IMR-90 (cell line): ENCODE measurements at regions not wholly inside any gene's neighbourhood (a gene's known extent, or its start where the extent isn't known, plus 50 kb on each side); places are given as distances from the start of the nearest gene placed in this dataset.

Source experiments
- BHLHE40 ChIP-seq: fragments of 150-350 bp; IDR thresholded peaks from 2 replicates; pipeline ENCODE4 v1.6.1; 2016; ENCODE audit warnings: mild to moderate bottlenecking, low read depth, low read length
- CEBPB ChIP-seq: IDR thresholded peaks from 2 replicates; pipeline ENCODE4 v1.6.1; 2012; ENCODE audit warnings: low read depth, low read length, improper control_type of control experiment
- CTCF ChIP-seq: conservative IDR thresholded peaks from 2 replicates; pipeline ENCODE4 v1.5.1; 2012; ENCODE audit warnings: mild to moderate bottlenecking, low read depth, low read length, improper control_type of control experiment
- POLR2A ChIP-seq: IDR thresholded peaks from 2 replicates; pipeline ENCODE4 v1.6.1; 2012; ENCODE audit warnings: mild to moderate bottlenecking, low read depth, low read length
- SMC3 ChIP-seq: fragments of 150-350 bp; IDR thresholded peaks from 2 replicates; pipeline ENCODE4 v1.6.1; 2016; ENCODE audit warnings: low read depth, mild to moderate bottlenecking, antibody characterized with exemption, low read length, moderate library complexity

- TF ChIP-seq CTCF = no peak
- TF ChIP-seq BHLHE40 = no peak
- no peak for TF ChIP-seq POLR2A
- TF ChIP-seq SMC3 = no peak
- no peak for TF ChIP-seq CEBPB
These were observed 88.8 kb upstream of the SLC24A5 start for GRCh38 chr15:48031973-48032372.
